ENCODE measurements at regions not wholly inside any gene's neighbourhood (a gene's known extent, or its start where the extent isn't known, plus 50 kb on each side); places are given as distances from the start of the nearest gene placed in this dataset.

- intact Hi-C loops (cut with DNase I), result no loop called here
- no peak for DNase-seq
- no peak for ATAC-seq
- no peak for TF ChIP-seq CTCF (IDR thresholded peaks at IDR 0.05)
- Histone ChIP-seq H3K9me3 (no peaks in the 10 kb centered on the region), H3K36me3 (no peaks in the 10 kb centered on the region), H3K27me3 (no peaks in the 10 kb centered on the region), H3K4me3 (no peak overlapping the region), H3K4me1 (no peaks in the 10 kb centered on the region), H3K27ac (no peak overlapping the region)
Observed at GRCh38 chr3:40828741-40829415, 304.1 kb downstream of the ZNF621 start.

GRCh38 chr3:40829876-40830275, 305.1 kb downstream of the ZNF621 start:
- intact Hi-C loops (cut with DNase I), result no loop called here
- TF ChIP-seq CTCF (IDR thresholded peaks at IDR 0.05), result no peak
- ATAC-seq, result no peak
- H3K27ac ChIP-seq, result no peak overlapping the region
- no peaks in the 10 kb centered on the region for H3K27me3 ChIP-seq
- no peaks in the 10 kb centered on the region for H3K36me3 ChIP-seq
- no peaks in the 10 kb centered on the region for H3K4me1 ChIP-seq
- H3K9me3 ChIP-seq, result no peaks in the 10 kb centered on the region
- no peak overlapping the region for H3K4me3 ChIP-seq
- DNase-seq, result no peak

GRCh38 chr3:40837300-40837699, 312.5 kb downstream of the ZNF621 start:
- H3K36me3 ChIP-seq, result no peaks in the 10 kb centered on the region
- ATAC-seq, result no peak
- TF ChIP-seq CTCF (IDR thresholded peaks at IDR 0.05), result no peak

GRCh38 chr3:40841131-40841530, 316.4 kb downstream of the ZNF621 start:
- no peaks in the 10 kb centered on the region for H3K27me3 ChIP-seq
- intact Hi-C loops (cut with DNase I), result no loop called here
- no peak for TF ChIP-seq CTCF (IDR thresholded peaks at IDR 0.05)

More at GRCh38 chr3:40837300-40837699, 312.5 kb downstream of the ZNF621 start:
- intact Hi-C loops (cut with DNase I), result no loop called here
- Histone ChIP-seq H3K27ac (no peak overlapping the region), H3K27me3 (no peaks in the 10 kb centered on the region), H3K4me3 (no peak overlapping the region), H3K4me1 (no peaks in the 10 kb centered on the region), H3K9me3 (no peaks in the 10 kb centered on the region)
- DNase-seq, result no peak

GRCh38 chr3:40841570-40842109, 316.9 kb downstream of the ZNF621 start:
- no peaks in the 10 kb centered on the region for H3K4me1 ChIP-seq
- H3K27ac ChIP-seq, result no peak overlapping the region
- DNase-seq (no peak), ATAC-seq (no peak)
- TF ChIP-seq CTCF (IDR thresholded peaks at IDR 0.05), result no peak
- H3K4me3 ChIP-seq, result no peak overlapping the region
- H3K9me3 ChIP-seq, result no peaks in the 10 kb centered on the region
- H3K36me3 ChIP-seq, result no peaks in the 10 kb centered on the region
- intact Hi-C loops (cut with DNase I), result no loop called here
- no peaks in the 10 kb centered on the region for H3K27me3 ChIP-seq

More at GRCh38 chr3:40841131-40841530, 316.4 kb downstream of the ZNF621 start:
- ATAC-seq (no peak), DNase-seq (no peak)
- Histone ChIP-seq H3K4me3 (no peak overlapping the region), H3K4me1 (no peaks in the 10 kb centered on the region), H3K9me3 (no peaks in the 10 kb centered on the region), H3K36me3 (no peaks in the 10 kb centered on the region), H3K27ac (no peak overlapping the region)

Measured in left lung (tissue), 4 donors.